GM21825 (cell line): ENCODE measurements at regions not wholly inside any gene's neighbourhood (a gene's known extent, or its start where the extent isn't known, plus 50 kb on each side); places are given as distances from the start of the nearest gene placed in this dataset.
"Not testable (repeated sequence)": the region's sequence is repeated elsewhere in the genome, so short reads cannot be mapped to it uniquely, and the experiment has no call there.

Experiments used
- ATAC-seq: cut with Tn5 transposase; IDR thresholded peaks from one replicate; pipeline ENCODE4 v1.9.1; 2021; ENCODE audit warnings: mild to moderate bottlenecking, moderate library complexity; ENCODE audit not compliant: unreplicated experiment

GRCh38 chr20:7147220-7147601 lies 379.7 kb downstream of the BMP2 start:
- ATAC-seq: no peak

- ATAC-seq: no peak
Observed at GRCh38 chr20:7151676-7152470, 384.4 kb downstream of the BMP2 start.

- no peak for ATAC-seq
Observed at GRCh38 chr20:7155282-7155681, 387.8 kb downstream of the BMP2 start.

- ATAC-seq: no peak
Observed at GRCh38 chr20:7155794-7156193, 388.3 kb downstream of the BMP2 start.

- no peak for ATAC-seq
Observed at GRCh38 chr20:7159903-7160302, 392.4 kb downstream of the BMP2 start.

GRCh38 chr20:7161690-7162089 lies 394.2 kb downstream of the BMP2 start:
- ATAC-seq: no peak

GRCh38 chr20:7171911-7172310 lies 404.4 kb downstream of the BMP2 start:
- ATAC-seq: no peak

- ATAC-seq: no peak
Observed at GRCh38 chr20:7174554-7174953, 407.1 kb downstream of the BMP2 start.

GRCh38 chr20:7175827-7176226 lies 408.3 kb downstream of the BMP2 start:
- not testable (repeated sequence) for ATAC-seq

- ATAC-seq: no peak
Observed at GRCh38 chr20:7178004-7178403, 410.5 kb downstream of the BMP2 start.

GRCh38 chr20:7180256-7181045 lies 413.0 kb downstream of the BMP2 start:
- ATAC-seq: no peak

GRCh38 chr20:7189231-7189630 lies 421.7 kb downstream of the BMP2 start:
- no peak for ATAC-seq

- no peak for ATAC-seq
Observed at GRCh38 chr20:7193681-7194080, 426.2 kb downstream of the BMP2 start.

GRCh38 chr20:7195704-7196103 lies 428.2 kb downstream of the BMP2 start:
- no peak for ATAC-seq

GRCh38 chr20:7196481-7196880 lies 429.0 kb downstream of the BMP2 start:
- no peak for ATAC-seq

GRCh38 chr20:7199861-7200260 lies 432.4 kb downstream of the BMP2 start:
- ATAC-seq: no peak

- no peak for ATAC-seq
Observed at GRCh38 chr20:7207186-7207798, 439.8 kb downstream of the BMP2 start.

GRCh38 chr20:7210910-7211309 lies 443.4 kb downstream of the BMP2 start:
- ATAC-seq: no peak

GRCh38 chr20:7214081-7214740 lies 446.7 kb downstream of the BMP2 start:
- no peak for ATAC-seq

- ATAC-seq: no peak
Observed at GRCh38 chr20:7217606-7218005, 450.1 kb downstream of the BMP2 start.

- ATAC-seq: no peak
Observed at GRCh38 chr20:7220755-7221154, 453.3 kb downstream of the BMP2 start.
